K562 (cell line): ENCODE measurements at regions not wholly inside any gene's neighbourhood (a gene's known extent, or its start where the extent isn't known, plus 50 kb on each side); places are given as distances from the start of the nearest gene placed in this dataset.
"Not testable (repeated sequence)": the region's sequence is repeated elsewhere in the genome, so short reads cannot be mapped to it uniquely, and the experiment has no call there.

Experiments used
- ATAC-seq: fragments of 200-7000 bp; cut with Tn5 transposase; 3 replicates; pipeline ENCODE4 v1.9.1; 2020; ENCODE audit warnings: moderate library complexity
- BruUV-seq: library from RNA; stranded (reverse); fragments of 400-500 nt; replicated peaks from 2 replicates; lab custom pipeline; 2021; lab: Mats Ljungman, UMichigan
- CTCF ChIA-PET: fragments of 300-600 bp; formaldehyde crosslinking; extraction: SDS; loops from one replicate; lab custom pipeline; 2021; ENCODE audit warnings: low intra/inter-chr PET ratio; lab: Yijun Ruan, JAX
- POLR2A ChIA-PET: fragments of 300-600, 350-650 bp; sonication (Branson Sonifier 250); formaldehyde crosslinking; extraction: SDS; loops from one replicate; lab custom pipeline; 2021; ENCODE audit warnings: antibody characterized with exemption, inconsistent platforms; lab: Yijun Ruan, JAX
- DNase-seq, 4 experiments: peaks; one replicate each; pipeline versions ENCODE4 v3.0.0 to v3.0.0-alpha.2; 2011 to 2018; ENCODE audit warnings: low spot score in 3 of 4, mixed read lengths in 3 of 4; ENCODE audit errors: extremely low read depth in 1 of 4
- FAIRE-seq: peaks from 2 replicates; lab custom pipeline; 2011; peaks lifted over from hg19 to GRCh38; lab: Jason Lieb, UNC
- H2AFZ ChIP-seq: 2 replicates; pipeline ENCODE4 v1.6.0; 2011; ENCODE audit warnings: low read depth, low read length, control low read depth, inconsistent platforms
- H3K27ac ChIP-seq: fragments of 200-600 bp; 3 replicates; pipeline ENCODE4 v1.8.0; 2011; ENCODE audit warnings: low read depth, mild to moderate bottlenecking, control low read depth, inconsistent platforms, low read length, moderate library complexity, mixed read lengths; ENCODE audit errors: extremely low read depth
- H3K27me3 ChIP-seq, 2 experiments: fragments of 300-600 bp in 1 of 2; 2 replicates in 1 of 2; 3 replicates in 1 of 2; pipeline versions ENCODE4 v1.6.0 to v1.8.0; 2011; ENCODE audit warnings: inconsistent platforms in 2 of 2, low read length in 2 of 2, mild to moderate bottlenecking in 1 of 2, mixed read lengths in 1 of 2, moderate library complexity in 1 of 2; ENCODE audit not compliant: control insufficient read depth in 2 of 2, insufficient read depth in 2 of 2
- H3K36me3 ChIP-seq: fragments of 300-600 bp; 3 replicates; pipeline ENCODE4 v1.8.0; 2011; ENCODE audit warnings: mild to moderate bottlenecking, low read length, inconsistent platforms; ENCODE audit not compliant: control insufficient read depth, insufficient read depth
- H3K4me1 ChIP-seq, 2 experiments: fragments of 200-600 bp in 1 of 2; replicated peaks in 1 of 2; 2 replicates in 1 of 2; 3 replicates in 1 of 2; pipeline versions ENCODE4 v1.5.1 to v1.8.0; 2011; ENCODE audit warnings: inconsistent platforms in 2 of 2, low read length in 2 of 2, mild to moderate bottlenecking in 1 of 2, mixed read lengths in 1 of 2, moderate library complexity in 1 of 2; ENCODE audit not compliant: control insufficient read depth in 2 of 2, insufficient read depth in 2 of 2
- H3K4me2 ChIP-seq: 2 replicates; pipeline ENCODE4 v1.6.1; 2011; ENCODE audit warnings: low read length, control low read depth, inconsistent platforms, mixed read lengths; ENCODE audit not compliant: insufficient read depth
- H3K4me3 ChIP-seq: fragments of 200-600 bp; sonication (generic), shearing (Covaris generic); 2 replicates; pipeline ENCODE4 v1.5.1; 2016; ENCODE audit warnings: control low read depth, inconsistent platforms
- H3K79me2 ChIP-seq: fragments of 200-600 bp; 3 replicates; pipeline ENCODE4 v1.8.0; 2011; ENCODE audit warnings: low read length, inconsistent platforms; ENCODE audit not compliant: control insufficient read depth, insufficient read depth
- H3K9ac ChIP-seq, 2 experiments: 2 replicates each; pipeline versions ENCODE4 v1.6.0 to v1.6.1; 2011; ENCODE audit warnings: low read depth in 2 of 2, low read length in 2 of 2, control low read depth in 1 of 2, inconsistent platforms in 1 of 2, mild to moderate bottlenecking in 1 of 2, mixed read lengths in 1 of 2; ENCODE audit not compliant: insufficient read depth in 1 of 2
- H3K9me1 ChIP-seq: one replicate; pipeline ENCODE4 v1.6.0; 2011; ENCODE audit warnings: inconsistent platforms, mild to moderate bottlenecking, low read length, moderate library complexity; ENCODE audit not compliant: control insufficient read depth, insufficient read depth
- H3K9me3 ChIP-seq: replicated peaks from 2 replicates; pipeline ENCODE4 v1.5.1; 2011; ENCODE audit warnings: low read depth, low read length, inconsistent platforms; ENCODE audit not compliant: control insufficient read depth, insufficient read depth
- H4K20me1 ChIP-seq: replicated peaks from 2 replicates; pipeline ENCODE4 v1.6.1; 2011; ENCODE audit warnings: low read length, inconsistent platforms, mixed read lengths; ENCODE audit not compliant: control insufficient read depth, insufficient read depth
- GABPA ChIP-seq: fragments of 200-800 bp; sonication (Bioruptor generic); conservative IDR thresholded peaks from 2 replicates; pipeline ENCODE4 v1.6.1; 2016; ENCODE audit warnings: low read depth, missing genetic modification characterization, missing compliant biosample characterization
- NR2C2 ChIP-seq, 2 experiments: fragments of 200-800 bp in 1 of 2; sonication (Bioruptor generic) in 1 of 2; sonication (generic) in 1 of 2; formaldehyde crosslinking in 1 of 2; IDR thresholded peaks; 2 replicates each; pipeline versions ENCODE4 v1.6.1 to v1.8.0; 2016 to 2022; ENCODE audit warnings: mild to moderate bottlenecking in 1 of 2, missing compliant biosample characterization in 1 of 2, missing genetic modification characterization in 1 of 2, missing genetic modification reagents in 1 of 2
- RFX1 ChIP-seq: fragments of 450-650 bp; IDR thresholded peaks from 2 replicates; pipeline ENCODE4 v1.6.1; 2016; ENCODE audit warnings: mild to moderate bottlenecking, moderate library complexity
- ZNF175 ChIP-seq: fragments of 200-800 bp; sonication (Bioruptor generic); IDR thresholded peaks from 2 replicates; pipeline ENCODE4 v1.6.1; 2016; ENCODE audit warnings: low read depth, mild to moderate bottlenecking, missing genetic modification characterization, missing compliant biosample characterization
- ZNF395 ChIP-seq: fragments of 200-800 bp; sonication (Bioruptor generic); IDR thresholded peaks from 2 replicates; pipeline ENCODE4 v1.6.1; 2017; ENCODE audit warnings: missing genetic modification characterization, missing compliant biosample characterization
- ZNF584 ChIP-seq: fragments of 200-800 bp; sonication (Bioruptor generic); IDR thresholded peaks from 2 replicates; pipeline ENCODE4 v1.6.1; 2016; ENCODE audit warnings: low read depth, mild to moderate bottlenecking, missing genetic modification characterization, missing compliant biosample characterization
- ZNF589 ChIP-seq: fragments of 200-800 bp; sonication (Bioruptor generic); IDR thresholded peaks from 2 replicates; pipeline ENCODE4 v1.6.1; 2016; ENCODE audit warnings: low read depth, missing genetic modification characterization, missing compliant biosample characterization
- ZNF639 ChIP-seq, 2 experiments: fragments of 200-800 bp in 1 of 2; sonication (Bioruptor generic) in 1 of 2; sonication (generic) in 1 of 2; formaldehyde crosslinking in 1 of 2; IDR thresholded peaks in 1 of 2; conservative IDR thresholded peaks in 1 of 2; 2 replicates each; pipeline versions ENCODE4 v1.5.0 to v1.6.1; 2016 to 2020; ENCODE audit warnings: missing compliant biosample characterization in 1 of 2, missing genetic modification characterization in 1 of 2, missing genetic modification reagents in 1 of 2
- ZNF740 ChIP-seq, 3 experiments: fragments of 200-800 bp in 1 of 3; sonication (Bioruptor generic) in 1 of 3; sonication (generic) in 1 of 3; formaldehyde crosslinking in 1 of 3; IDR thresholded peaks; 2 replicates each; pipeline versions ENCODE4 v1.6.1 to v1.8.0; 2016 to 2022; ENCODE audit warnings: mild to moderate bottlenecking in 2 of 3, missing compliant biosample characterization in 2 of 3, missing genetic modification characterization in 2 of 3, missing genetic modification reagents in 1 of 3
- WGBS: fragments of 100-300 bp; shearing (Covaris generic); methylation state at CpG from one replicate; pipeline ENCODE4 v1.1.6; 2016; ENCODE audit warnings: low coverage, mixed read lengths; ENCODE audit not compliant: insufficient coverage; ENCODE audit errors: missing lambda C conversion rate; 5-methylcytosine and 5-hydroxymethylcytosine counted together
- in situ Hi-C: fragments of 300-500 bp; cut with MboI; formaldehyde crosslinking; loops from 4 replicates; pipeline ENCODE4 v1.15.0; 2018; ENCODE audit warnings: inconsistent platforms, mixed read lengths
- intact Hi-C: fragments of 100-400 bp; cut with micrococcal nuclease; formaldehyde crosslinking; loops from 2 replicates; pipeline ENCODE4 v1.14.2; 2022

GRCh38 chr10:124148509-124149188 is 55.3 kb upstream of the CHST15 start:
- BruUV-seq; H3K4me3 ChIP-seq; H3K4me1 ChIP-seq; DNase-seq; in situ Hi-C loops; CTCF ChIA-PET; H3K9me3 ChIP-seq; H3K27ac ChIP-seq; intact Hi-C loops; H3K4me2 ChIP-seq; H3K79me2 ChIP-seq; H3K36me3 ChIP-seq; H2AFZ ChIP-seq; H3K9ac ChIP-seq; FAIRE-seq; H3K9me1 ChIP-seq; ATAC-seq; H4K20me1 ChIP-seq; TF ChIP-seq NR2C2, ZNF740 (CRISPR knock-in tag; IDR thresholded peaks at IDR 0.05): not testable (repeated sequence)
- under 1% methylated on average over 7 of the region's 7 CpGs for WGBS
- H3K27me3 ChIP-seq = peaks cover 0 to 12% of the 10 kb centered on the region in 2 experiments; a peak in 2 of 5 replicates
- POLR2A ChIA-PET = interaction anchor here (0.6 kb wide), 1 partner anchor 8 kb away, joined by 3 read pairs; no protein-coding TSS in a partner anchor
- TF ChIP-seq NR2C2 (tag; IDR thresholded peaks at IDR 0.05) (peak; percentile 24; the same call in 1 of the 2 replicates), ZNF740 (tag; IDR thresholded peaks at IDR 0.05) (peak in 1 of 2 experiments; percentile 73; a peak in 1 of 4 replicates), ZNF589 (CRISPR knock-in tag) (peak; percentile 74; the same call in 1 of the 2 replicates), RFX1 (peak; percentile 31; the same call in 1 of the 2 replicates), ZNF175 (CRISPR knock-in tag) (peak; percentile 87), GABPA (tag) (0 out of 2 replicates have a peak, but pooled peaks have one; percentile 18), ZNF584 (CRISPR knock-in tag) (peak; percentile 43; the same call in 1 of the 2 replicates), ZNF639 (CRISPR knock-in tag; conservative IDR thresholded peaks at IDR 0.05 in 1 of 2, IDR thresholded peaks at IDR 0.05 in 1 of 2) (peak in 1 of 2 experiments; percentile 49; a peak in 1 of 4 replicates), ZNF395 (CRISPR knock-in tag) (peak; percentile 53; the same call in 1 of the 2 replicates)
